ENCODE measurements at regions not wholly inside any gene's neighbourhood (a gene's known extent, or its start where the extent isn't known, plus 50 kb on each side); places are given as distances from the start of the nearest gene placed in this dataset.
"Not testable (repeated sequence)": the region's sequence is repeated elsewhere in the genome, so short reads cannot be mapped to it uniquely, and the experiment has no call there.

GRCh38 chr6:68122032-68122431 is 513.0 kb upstream of the ADGRB3 start:
- no peak for TF ChIP-seq CTCF (IDR thresholded peaks at IDR 0.05)
- H3K36me3 ChIP-seq, result no peaks in the 10 kb centered on the region
- DNase-seq (ENCODE audit: low spot score), result no peak
- no peak for ATAC-seq (ENCODE audit: insufficient number of reproducible peaks, low FRiP score, low read depth)
- no peaks in the 10 kb centered on the region for H3K4me1 ChIP-seq (ENCODE audit: control insufficient read depth in 1 of 2, low read depth in 2 of 2)
- H3K4me3 ChIP-seq, result no peak overlapping the region
- no peaks in the 10 kb centered on the region for H3K9me3 ChIP-seq
- no peak overlapping the region for H3K27ac ChIP-seq
- H3K27me3 ChIP-seq (replicated peaks; ENCODE audit: insufficient read depth), result no peaks in the 10 kb centered on the region

- H3K27ac ChIP-seq; ATAC-seq (ENCODE audit: insufficient number of reproducible peaks, low FRiP score, low read depth): not testable (repeated sequence)
Observed at GRCh38 chr6:68120954-68121353, 514.1 kb upstream of the ADGRB3 start.

GRCh38 chr6:68114463-68115047 is 520.5 kb upstream of the ADGRB3 start:
- no peaks in the 10 kb centered on the region for H3K27me3 ChIP-seq (replicated peaks; ENCODE audit: insufficient read depth)
- no peaks in the 10 kb centered on the region for H3K9me3 ChIP-seq
- ATAC-seq (ENCODE audit: insufficient number of reproducible peaks, low FRiP score, low read depth) (no peak), DNase-seq (ENCODE audit: low spot score) (no peak)
- no peaks in the 10 kb centered on the region for H3K4me1 ChIP-seq (ENCODE audit: control insufficient read depth in 1 of 2, low read depth in 2 of 2)
- H3K27ac ChIP-seq, result no peak overlapping the region
- H3K36me3 ChIP-seq, result no peaks in the 10 kb centered on the region
- TF ChIP-seq CTCF (IDR thresholded peaks at IDR 0.05), result no peak
- H3K4me3 ChIP-seq, result no peak overlapping the region

More at GRCh38 chr6:68120954-68121353, 514.1 kb upstream of the ADGRB3 start:
- DNase-seq (ENCODE audit: low spot score); H3K9me3 ChIP-seq; H3K36me3 ChIP-seq; H3K27me3 ChIP-seq (replicated peaks; ENCODE audit: insufficient read depth); H3K4me1 ChIP-seq (ENCODE audit: control insufficient read depth in 1 of 2, low read depth in 2 of 2); H3K4me3 ChIP-seq: not testable (repeated sequence)

GRCh38 chr6:68108233-68108835 is 526.7 kb upstream of the ADGRB3 start:
- Histone ChIP-seq H3K4me1 (ENCODE audit: control insufficient read depth in 1 of 2, low read depth in 2 of 2) (no peaks in the 10 kb centered on the region), H3K27ac (no peak overlapping the region), H3K4me3 (no peak overlapping the region), H3K9me3 (no peaks in the 10 kb centered on the region), H3K27me3 (replicated peaks; ENCODE audit: insufficient read depth) (no peaks in the 10 kb centered on the region), H3K36me3 (no peaks in the 10 kb centered on the region)
- no peak for TF ChIP-seq CTCF (IDR thresholded peaks at IDR 0.05)
- ATAC-seq (ENCODE audit: insufficient number of reproducible peaks, low FRiP score, low read depth), result no peak
- no peak for DNase-seq (ENCODE audit: low spot score)

GRCh38 chr6:68094070-68094469 is 541.0 kb upstream of the ADGRB3 start:
- no peaks in the 10 kb centered on the region for H3K9me3 ChIP-seq
- no peak for TF ChIP-seq CTCF (IDR thresholded peaks at IDR 0.05)
- DNase-seq (ENCODE audit: low spot score) (no peak), ATAC-seq (ENCODE audit: insufficient number of reproducible peaks, low FRiP score, low read depth) (no peak)
- peaks cover 3% of the 10 kb centered on the region for H3K27me3 ChIP-seq (replicated peaks; ENCODE audit: insufficient read depth)
- no peak overlapping the region for H3K4me3 ChIP-seq
- H3K36me3 ChIP-seq, result no peaks in the 10 kb centered on the region
- no peak overlapping the region for H3K27ac ChIP-seq
- no peaks in the 10 kb centered on the region for H3K4me1 ChIP-seq (ENCODE audit: control insufficient read depth in 1 of 2, low read depth in 2 of 2)

All from thoracic aorta (tissue), 2 donors.